NOMO-1 treated with dmso at 0.1 percent for 144 hours (cell line): ENCODE measurements at regions not wholly inside any gene's neighbourhood (a gene's known extent, or its start where the extent isn't known, plus 50 kb on each side); places are given as distances from the start of the nearest gene placed in this dataset.
A peak's percentile ranks its signal among the peaks of the same experiment; 100 is the strongest.

Experiments used
- DNase-seq: peaks from one replicate; lab custom pipeline; 2025; ENCODE audit not compliant: unreplicated experiment; lab: John Stamatoyannopoulos, UW

GRCh38 chr3:107992976-107993684, 97.7 kb downstream of the CD47 start:
- DNase-seq = no peak

- DNase-seq = no peak
Measured at GRCh38 chr3:107990926-107991325, 99.9 kb downstream of the CD47 start.

GRCh38 chr3:107990433-107990832, 100.4 kb downstream of the CD47 start:
- no peak for DNase-seq

GRCh38 chr3:107989661-107990060, 101.2 kb downstream of the CD47 start:
- DNase-seq = no peak

GRCh38 chr3:107988460-107989175, 102.2 kb downstream of the CD47 start:
- peak; percentile 64 for DNase-seq

- no peak for DNase-seq
Measured at GRCh38 chr3:107987036-107987939, 103.5 kb downstream of the CD47 start.

- DNase-seq = no peak
Measured at GRCh38 chr3:107986505-107986904, 104.3 kb downstream of the CD47 start.

GRCh38 chr3:107985496-107985895, 105.3 kb downstream of the CD47 start:
- DNase-seq = peak; percentile 63

GRCh38 chr3:107983247-107983646, 107.6 kb downstream of the CD47 start:
- DNase-seq = no peak

GRCh38 chr3:107982165-107982564, 108.7 kb downstream of the CD47 start:
- DNase-seq = no peak

- no peak for DNase-seq
Measured at GRCh38 chr3:107981471-107982111, 109.2 kb downstream of the CD47 start.

GRCh38 chr3:107979538-107979937, 111.3 kb downstream of the CD47 start:
- no peak for DNase-seq

- no peak for DNase-seq
Measured at GRCh38 chr3:107978131-107979055, 112.4 kb downstream of the CD47 start.

- DNase-seq = no peak
Measured at GRCh38 chr3:107977221-107978130, 113.4 kb downstream of the CD47 start.

GRCh38 chr3:107976202-107976800, 114.5 kb downstream of the CD47 start:
- no peak for DNase-seq

- no peak for DNase-seq
Measured at GRCh38 chr3:107975529-107976201, 115.2 kb downstream of the CD47 start.

GRCh38 chr3:107973961-107974360, 116.9 kb downstream of the CD47 start:
- no peak for DNase-seq

GRCh38 chr3:107973152-107973551, 117.7 kb downstream of the CD47 start:
- no peak for DNase-seq
